ENCODE measurements at regions not wholly inside any gene's neighbourhood (a gene's known extent, or its start where the extent isn't known, plus 50 kb on each side); places are given as distances from the start of the nearest gene placed in this dataset.

- Histone ChIP-seq H3K4me3 (ENCODE audit: low read depth, low read length, poor library complexity, severe bottlenecking) (no peak overlapping the region), H3K27ac (ENCODE audit: low read depth, low read length, poor library complexity, severe bottlenecking) (no peak overlapping the region), H3K9ac (ENCODE audit: low read length) (no peak overlapping the region), H3F3A (ENCODE audit: insufficient read depth, low read length) (no peaks in the 10 kb centered on the region), H3K4me1 (ENCODE audit: insufficient read depth, low read length, severe bottlenecking) (no peaks in the 10 kb centered on the region), H3K36me3 (ENCODE audit: insufficient read depth, low read length) (no peaks in the 10 kb centered on the region), H4K20me1 (ENCODE audit: insufficient read depth, low read length) (no peaks in the 10 kb centered on the region), H3K27me3 (ENCODE audit: insufficient read depth, low read length) (no peaks in the 10 kb centered on the region), H3K9me2 (ENCODE audit: low read depth, low read length) (no peaks in the 10 kb centered on the region), H3K79me2 (ENCODE audit: insufficient read depth, low read length) (no peaks in the 10 kb centered on the region), H3K9me3 (ENCODE audit: low read length) (no peaks in the 10 kb centered on the region), H3K4me2 (ENCODE audit: low read length) (no peak overlapping the region), H2AFZ (ENCODE audit: low read length) (no peak overlapping the region)
- TF ChIP-seq EZH2 (IDR thresholded peaks at IDR 0.05; ENCODE audit: borderline replicate concordance, low read length): no peak
- TF ChIP-seq CTCF (IDR thresholded peaks at IDR 0.05; ENCODE audit: low read length): no peak
Observed at GRCh38 chr12:5293773-5294172, 138.1 kb upstream of the NTF3 start.

GRCh38 chr12:5294274-5295070, 137.4 kb upstream of the NTF3 start:
- Histone ChIP-seq H3K79me2 (ENCODE audit: insufficient read depth, low read length) (no peaks in the 10 kb centered on the region), H3K4me1 (ENCODE audit: insufficient read depth, low read length, severe bottlenecking) (no peaks in the 10 kb centered on the region), H3K4me3 (ENCODE audit: low read depth, low read length, poor library complexity, severe bottlenecking) (no peak overlapping the region), H3K36me3 (ENCODE audit: insufficient read depth, low read length) (no peaks in the 10 kb centered on the region), H2AFZ (ENCODE audit: low read length) (no peak overlapping the region), H4K20me1 (ENCODE audit: insufficient read depth, low read length) (no peaks in the 10 kb centered on the region), H3K9me2 (ENCODE audit: low read depth, low read length) (no peaks in the 10 kb centered on the region), H3K9ac (ENCODE audit: low read length) (no peak overlapping the region), H3K27ac (ENCODE audit: low read depth, low read length, poor library complexity, severe bottlenecking) (no peak overlapping the region), H3F3A (ENCODE audit: insufficient read depth, low read length) (no peaks in the 10 kb centered on the region), H3K27me3 (ENCODE audit: insufficient read depth, low read length) (no peaks in the 10 kb centered on the region), H3K9me3 (ENCODE audit: low read length) (no peaks in the 10 kb centered on the region), H3K4me2 (ENCODE audit: low read length) (no peak overlapping the region)
- TF ChIP-seq EZH2 (IDR thresholded peaks at IDR 0.05; ENCODE audit: borderline replicate concordance, low read length): no peak
- no peak for TF ChIP-seq CTCF (IDR thresholded peaks at IDR 0.05; ENCODE audit: low read length)

GRCh38 chr12:5295151-5295550, 136.8 kb upstream of the NTF3 start:
- Histone ChIP-seq H3K9me2 (ENCODE audit: low read depth, low read length) (no peaks in the 10 kb centered on the region), H3K27ac (ENCODE audit: low read depth, low read length, poor library complexity, severe bottlenecking) (no peak overlapping the region), H2AFZ (ENCODE audit: low read length) (no peak overlapping the region), H3K79me2 (ENCODE audit: insufficient read depth, low read length) (no peaks in the 10 kb centered on the region), H3K4me2 (ENCODE audit: low read length) (no peak overlapping the region), H3K36me3 (ENCODE audit: insufficient read depth, low read length) (no peaks in the 10 kb centered on the region), H4K20me1 (ENCODE audit: insufficient read depth, low read length) (no peaks in the 10 kb centered on the region), H3F3A (ENCODE audit: insufficient read depth, low read length) (no peaks in the 10 kb centered on the region), H3K9ac (ENCODE audit: low read length) (no peak overlapping the region), H3K27me3 (ENCODE audit: insufficient read depth, low read length) (no peaks in the 10 kb centered on the region), H3K4me1 (ENCODE audit: insufficient read depth, low read length, severe bottlenecking) (no peaks in the 10 kb centered on the region), H3K9me3 (ENCODE audit: low read length) (no peaks in the 10 kb centered on the region), H3K4me3 (ENCODE audit: low read depth, low read length, poor library complexity, severe bottlenecking) (no peak overlapping the region)
- TF ChIP-seq CTCF (IDR thresholded peaks at IDR 0.05; ENCODE audit: low read length) (no peak), EZH2 (IDR thresholded peaks at IDR 0.05; ENCODE audit: borderline replicate concordance, low read length) (no peak)
